ENCODE measurements at regions not wholly inside any gene's neighbourhood (a gene's known extent, or its start where the extent isn't known, plus 50 kb on each side); places are given as distances from the start of the nearest gene placed in this dataset.

GRCh38 chr13:39185326-39185725 is 147.1 kb downstream of the NHLRC3 start:
- H3K36me3 Mint-ChIP-seq (ENCODE audit: insufficient read depth, unreplicated experiment) = no peaks in the 10 kb centered on the region
- H3K4me3 ChIP-seq (ENCODE audit: low read depth, low read length) = no peak overlapping the region
- BruUV-seq (replicated peaks) = no TSS peak
- no peak for DNase-seq
- peaks cover 27% of the 10 kb centered on the region for H3K27me3 Mint-ChIP-seq (ENCODE audit: insufficient read depth, unreplicated experiment)
- H3K36me3 ChIP-seq (ENCODE audit: control insufficient read depth, insufficient read depth, low read length) = no peaks in the 10 kb centered on the region
- intact Hi-C loops (cut with micrococcal nuclease; ENCODE audit: unreplicated experiment) = no loop called here
- TF ChIP-seq CTCF (IDR thresholded peaks at IDR 0.05; ENCODE audit: insufficient read depth in 1 of 2, low read depth in 1 of 2, low read length in 1 of 2, severe bottlenecking in 1 of 2, unreplicated experiment in 1 of 2) = no peak
- H3K4me1 Mint-ChIP-seq (ENCODE audit: low read depth, unreplicated experiment) = no peaks in the 10 kb centered on the region
- no peaks in the 10 kb centered on the region for H3K27me3 ChIP-seq (replicated peaks; ENCODE audit: control insufficient read depth, insufficient read depth, low read length)
- H3K9me3 ChIP-seq = no peaks in the 10 kb centered on the region
- no peak overlapping the region for H3K4me3 Mint-ChIP-seq (ENCODE audit: unreplicated experiment)
- ChIA-PET CTCF (no interaction called here), POLR2A (no interaction called here)
- H3K27ac Mint-ChIP-seq (ENCODE audit: unreplicated experiment) = no peak overlapping the region
- H3K4me1 ChIP-seq = no peaks in the 10 kb centered on the region
- no peaks in the 10 kb centered on the region for H3K9me3 Mint-ChIP-seq (ENCODE audit: unreplicated experiment)

DNA sequence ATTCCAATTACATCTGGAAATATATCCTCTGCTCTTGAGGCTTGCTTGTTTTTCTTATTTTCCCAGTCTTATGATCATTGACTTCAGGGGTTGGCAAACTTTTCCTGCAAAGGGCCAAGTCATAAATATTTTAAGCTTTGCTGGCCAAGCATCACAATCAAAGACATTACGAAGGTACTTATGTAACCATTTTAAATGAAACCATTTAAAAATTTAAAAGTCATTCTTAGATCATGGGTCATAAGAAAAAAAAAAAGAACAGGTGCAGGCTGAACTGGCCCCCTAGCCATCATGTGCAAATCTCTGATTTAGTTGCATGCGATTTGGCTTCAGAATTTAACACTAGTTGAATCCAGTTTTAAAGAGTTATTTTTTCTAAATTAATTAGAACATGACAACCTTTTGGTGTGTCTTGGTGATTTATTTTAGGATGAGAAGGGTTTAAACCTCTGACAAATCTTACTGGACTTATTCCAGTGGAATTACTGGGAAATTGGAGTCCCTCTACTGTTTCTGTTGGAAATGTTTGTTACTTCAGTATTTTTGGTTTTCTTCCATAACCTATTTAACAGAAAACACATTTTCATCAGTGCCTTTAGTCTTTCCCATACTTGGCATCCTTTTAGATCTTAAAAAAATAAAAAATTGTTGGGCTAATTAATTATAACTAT is 148.1 kb downstream of the NHLRC3 start:
- Histone ChIP-seq H3K36me3 (ENCODE audit: control insufficient read depth, insufficient read depth, low read length) (no peaks in the 10 kb centered on the region), H3K4me3 (ENCODE audit: low read depth, low read length) (no peak overlapping the region), H3K9me3 (no peaks in the 10 kb centered on the region), H3K27me3 (replicated peaks; ENCODE audit: control insufficient read depth, insufficient read depth, low read length) (no peaks in the 10 kb centered on the region), H3K4me1 (no peaks in the 10 kb centered on the region)
- TF ChIP-seq CTCF (IDR thresholded peaks at IDR 0.05; ENCODE audit: insufficient read depth in 1 of 2, low read depth in 1 of 2, low read length in 1 of 2, severe bottlenecking in 1 of 2, unreplicated experiment in 1 of 2) = no peak
- H3K9me3 Mint-ChIP-seq (ENCODE audit: unreplicated experiment) = no peaks in the 10 kb centered on the region
- DNase-seq = no peak
- CTCF ChIA-PET = no interaction called here
- no TSS peak for BruUV-seq (replicated peaks)
- H3K4me1 Mint-ChIP-seq (ENCODE audit: low read depth, unreplicated experiment) = no peaks in the 10 kb centered on the region
- POLR2A ChIA-PET = no interaction called here
- H3K27me3 Mint-ChIP-seq (ENCODE audit: insufficient read depth, unreplicated experiment) = peaks cover 27% of the 10 kb centered on the region
- H3K36me3 Mint-ChIP-seq (ENCODE audit: insufficient read depth, unreplicated experiment) = no peaks in the 10 kb centered on the region
- H3K4me3 Mint-ChIP-seq (ENCODE audit: unreplicated experiment) = no peak overlapping the region
- no peak overlapping the region for H3K27ac Mint-ChIP-seq (ENCODE audit: unreplicated experiment)
- intact Hi-C loops (cut with micrococcal nuclease; ENCODE audit: unreplicated experiment) = no loop called here

DNA sequence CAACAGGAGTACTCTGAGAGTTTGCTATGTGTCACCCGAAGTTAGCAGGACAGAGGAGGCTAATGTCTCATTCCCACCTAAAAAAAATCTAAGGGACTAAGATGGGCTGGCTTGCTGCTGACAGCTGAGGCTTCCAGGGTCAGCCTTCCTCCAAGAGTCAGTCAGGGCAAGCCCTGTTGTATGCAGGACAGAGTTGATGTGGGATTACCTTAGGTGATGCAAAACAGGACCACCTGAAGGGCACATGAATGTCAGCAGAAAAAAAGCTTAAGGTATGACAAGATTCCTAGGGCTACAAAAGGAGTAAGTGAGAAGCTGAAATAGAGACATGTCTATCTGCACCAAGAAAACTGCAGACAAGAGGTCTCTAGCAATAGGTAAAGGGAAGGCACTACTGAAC is 151.5 kb downstream of the NHLRC3 start:
- Histone ChIP-seq H3K27me3 (replicated peaks; ENCODE audit: control insufficient read depth, insufficient read depth, low read length) (no peaks in the 10 kb centered on the region), H3K4me1 (no peaks in the 10 kb centered on the region), H3K9me3 (no peaks in the 10 kb centered on the region), H3K36me3 (ENCODE audit: control insufficient read depth, insufficient read depth, low read length) (no peaks in the 10 kb centered on the region), H3K4me3 (ENCODE audit: low read depth, low read length) (no peak overlapping the region)
- H3K36me3 Mint-ChIP-seq (ENCODE audit: insufficient read depth, unreplicated experiment) = no peaks in the 10 kb centered on the region
- no peak overlapping the region for H3K4me3 Mint-ChIP-seq (ENCODE audit: unreplicated experiment)
- BruUV-seq (replicated peaks) = no TSS peak
- intact Hi-C loops (cut with micrococcal nuclease; ENCODE audit: unreplicated experiment) = no loop called here
- ChIA-PET POLR2A (no interaction called here), CTCF (interaction anchor here (0.6 kb wide), 1 partner anchor 85 kb away, joined by 8 read pairs; no protein-coding TSS in a partner anchor)
- no peaks in the 10 kb centered on the region for H3K4me1 Mint-ChIP-seq (ENCODE audit: low read depth, unreplicated experiment)
- DNase-seq = no peak
- H3K9me3 Mint-ChIP-seq (ENCODE audit: unreplicated experiment) = no peaks in the 10 kb centered on the region
- H3K27me3 Mint-ChIP-seq (ENCODE audit: insufficient read depth, unreplicated experiment) = peaks cover 22% of the 10 kb centered on the region
- H3K27ac Mint-ChIP-seq (ENCODE audit: unreplicated experiment) = no peak overlapping the region
- no peak for TF ChIP-seq CTCF (IDR thresholded peaks at IDR 0.05; ENCODE audit: insufficient read depth in 1 of 2, low read depth in 1 of 2, low read length in 1 of 2, severe bottlenecking in 1 of 2, unreplicated experiment in 1 of 2)

All from Caco-2 (cell line).